Esophagus muscularis mucosa (tissue), 4 donors: ENCODE measurements at regions not wholly inside any gene's neighbourhood (a gene's known extent, or its start where the extent isn't known, plus 50 kb on each side); places are given as distances from the start of the nearest gene placed in this dataset.

ENCODE experiments used
- DNase-seq: peaks from one replicate; pipeline ENCODE4 v3.0.0-alpha.2; 2017; ENCODE audit errors: extremely low spot score
- H3K27ac ChIP-seq, 4 donors: fragments of 200-600 bp; sonication (generic); replicated peaks in 1 of 4; 1 replicate in 3 of 4; 2 replicates in 1 of 4; pipeline ENCODE4 v1.5.1; 2016 to 2019; ENCODE audit warnings: mild to moderate bottlenecking in 1 of 4
- H3K27me3 ChIP-seq, 4 donors: fragments of 200-600 bp; sonication (generic); one replicate each; pipeline versions ENCODE4 v1.5.1 to v1.6.0; 2016 to 2019
- H3K36me3 ChIP-seq, 4 donors: fragments of 200-600 bp; sonication (generic); one replicate each; pipeline ENCODE4 v1.5.1; 2016 to 2019
- H3K4me1 ChIP-seq, 4 donors: fragments of 200-600 bp; sonication (generic); one replicate each; pipeline ENCODE4 v1.5.1; 2016 to 2019
- H3K4me3 ChIP-seq, 4 donors: fragments of 200-600 bp; sonication (generic); 1 replicate in 2 of 4; 2 replicates in 2 of 4; pipeline ENCODE4 v1.5.1; 2016 to 2019; ENCODE audit warnings: mild to moderate bottlenecking in 4 of 4, moderate library complexity in 1 of 4
- H3K9me3 ChIP-seq, 4 donors: fragments of 200-600 bp; sonication (generic); 1 replicate in 3 of 4; 2 replicates in 1 of 4; pipeline ENCODE4 v1.5.1; 2016 to 2019
- CTCF ChIP-seq, 3 experiments: fragments of 200-600 bp in 2 of 3; fragments of 450-650 bp in 1 of 3; sonication (generic) in 2 of 3; IDR thresholded peaks; one replicate each; pipeline ENCODE4 v1.5.1; 2017 to 2019; ENCODE audit warnings: antibody characterized with exemption in 3 of 3, mild to moderate bottlenecking in 2 of 3, moderate library complexity in 1 of 3
- EP300 ChIP-seq: sonication (generic); formaldehyde crosslinking; IDR thresholded peaks from one replicate; pipeline ENCODE4 v1.6.1; 2017; ENCODE audit warnings: antibody characterized with exemption
- POLR2A ChIP-seq: fragments of 450-650 bp; IDR thresholded peaks from one replicate; pipeline ENCODE4 v1.6.1; 2017; ENCODE audit warnings: antibody characterized with exemption, moderate library complexity, mild to moderate bottlenecking, low read depth
- POLR2AphosphoS5 ChIP-seq, 2 donors: sonication (generic); formaldehyde crosslinking; IDR thresholded peaks; one replicate each; pipeline ENCODE4 v1.6.1; 2017; ENCODE audit warnings: antibody characterized with exemption in 2 of 2
- WGBS: methylation state at CpG from one replicate; pipeline ENCODE4 v1.1.5; 2018; 5-methylcytosine and 5-hydroxymethylcytosine counted together
- intact Hi-C: fragments of 100-400 bp; cut with DNase I; formaldehyde crosslinking; loops from one replicate; pipeline ENCODE4 v1.15.1; 2023

DNA sequence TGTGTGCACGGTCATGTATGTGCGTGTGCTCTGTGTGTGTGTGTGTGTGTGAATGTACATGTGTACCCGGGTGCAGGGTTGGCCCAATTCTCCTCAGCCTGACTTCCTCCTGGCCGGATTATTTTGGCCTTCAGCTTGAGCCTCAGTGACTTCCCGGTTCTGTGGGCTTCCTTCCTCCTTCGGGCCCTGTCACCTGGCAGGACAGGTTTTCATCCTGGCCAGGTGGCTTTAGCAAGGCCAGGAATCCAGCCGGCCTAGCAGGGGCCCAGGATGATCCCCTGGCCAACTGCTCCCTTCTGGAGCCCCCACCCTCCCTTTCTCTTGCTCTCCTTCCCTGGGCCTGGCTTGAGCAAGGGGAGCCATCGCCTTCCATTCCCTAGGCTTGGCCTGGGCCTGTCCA is 140.5 kb downstream of the INHBB start:
- 62% methylated on average over 7 of the region's 8 CpGs for WGBS
- Histone ChIP-seq H3K4me3 (no peak overlapping the region), H3K27me3 (peaks cover 0 to 16% (median 0%) of the 10 kb centered on the region in 4 donors)

GRCh38 chr2:120486946-120487345 is 141.0 kb downstream of the INHBB start:
- H3K27ac ChIP-seq, result no peak overlapping the region
- no peak for TF ChIP-seq POLR2A
- no peak for TF ChIP-seq POLR2AphosphoS5 (IDR thresholded peaks at IDR 0.05)
- TF ChIP-seq CTCF (IDR thresholded peaks at IDR 0.05), result no peak
- TF ChIP-seq EP300, result no peak
- H3K4me3 ChIP-seq, result no peak overlapping the region
- no peak for DNase-seq
- H3K9me3 ChIP-seq, result no peaks in the 10 kb centered on the region
- H3K27me3 ChIP-seq, result peaks cover 0 to 16% (median 0%) of the 10 kb centered on the region in 4 donors
- H3K36me3 ChIP-seq, result no peaks in the 10 kb centered on the region
- intact Hi-C loops, result no loop called here
- WGBS, result 67% methylated on average over 10 of the region's 11 CpGs
- no peaks in the 10 kb centered on the region for H3K4me1 ChIP-seq

More for the DNA sequence above, 140.5 kb downstream of the INHBB start:
- no peak overlapping the region for H3K27ac ChIP-seq
- no peaks in the 10 kb centered on the region for H3K36me3 ChIP-seq
- no peak for TF ChIP-seq CTCF (IDR thresholded peaks at IDR 0.05)
- TF ChIP-seq POLR2AphosphoS5 (IDR thresholded peaks at IDR 0.05), result no peak
- TF ChIP-seq POLR2A, result no peak
- TF ChIP-seq EP300, result no peak
- H3K4me1 ChIP-seq, result no peaks in the 10 kb centered on the region
- DNase-seq, result no peak
- no peaks in the 10 kb centered on the region for H3K9me3 ChIP-seq
- intact Hi-C loops, result no loop called here

DNA sequence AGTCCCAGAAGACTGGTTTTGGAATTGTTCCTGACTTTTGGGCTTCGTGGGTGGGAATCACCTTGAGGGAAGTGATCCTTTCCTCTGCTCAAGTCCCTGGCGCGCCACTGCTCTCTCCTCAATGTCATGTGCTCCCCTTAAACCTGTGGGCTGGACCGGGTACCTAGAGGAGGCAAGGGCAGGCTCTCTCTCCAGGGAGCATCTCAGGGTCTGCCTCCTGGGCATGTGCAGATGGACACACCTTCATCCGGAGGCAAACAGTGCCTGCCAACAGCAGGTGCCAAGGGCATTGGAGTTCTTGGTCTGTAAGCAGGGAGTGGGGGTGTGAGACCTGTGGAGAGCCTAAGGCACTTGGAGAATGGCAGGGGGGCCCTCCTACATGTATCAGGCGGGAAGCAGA is 142.6 kb downstream of the INHBB start:
- no peak for TF ChIP-seq POLR2AphosphoS5 (IDR thresholded peaks at IDR 0.05)
- TF ChIP-seq POLR2A, result no peak
- no peak for TF ChIP-seq EP300
- no peak for TF ChIP-seq CTCF (IDR thresholded peaks at IDR 0.05)
- Histone ChIP-seq H3K4me1 (no peaks in the 10 kb centered on the region), H3K27me3 (peaks cover 0 to 16% (median 0%) of the 10 kb centered on the region in 4 donors), H3K4me3 (no peak overlapping the region), H3K36me3 (no peaks in the 10 kb centered on the region), H3K27ac (no peak overlapping the region), H3K9me3 (no peaks in the 10 kb centered on the region)
- intact Hi-C loops, result no loop called here
- DNase-seq, result no peak
- whole genome bisulfite sequencing, result 78% methylated on average over 6 of the region's 6 CpGs

DNA sequence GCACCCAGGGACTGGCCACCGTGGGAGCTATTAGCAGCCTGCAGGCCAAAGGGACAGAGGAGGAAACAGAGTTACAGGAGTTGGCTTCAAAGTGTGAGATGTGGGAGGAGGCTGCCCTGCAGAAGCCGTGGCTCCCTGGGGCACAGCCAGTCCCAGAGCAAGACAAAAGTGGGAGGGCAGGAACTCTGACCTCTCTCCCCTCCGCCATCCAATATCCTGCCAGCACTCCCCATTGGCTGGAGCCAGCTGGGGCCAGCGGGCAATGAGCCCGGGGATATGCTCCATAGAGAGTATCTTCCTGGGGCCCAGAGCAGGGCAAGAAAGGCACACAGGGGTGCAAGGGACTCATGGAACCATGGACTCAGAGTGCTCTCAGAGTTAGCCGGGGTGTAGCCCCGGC is 143.1 kb downstream of the INHBB start:
- H3K4me1 ChIP-seq, result no peaks in the 10 kb centered on the region
- DNase-seq, result no peak
- H3K36me3 ChIP-seq, result no peaks in the 10 kb centered on the region
- 39% methylated on average over 2 of the region's 7 CpGs for WGBS
- TF ChIP-seq EP300, result no peak
- TF ChIP-seq CTCF (IDR thresholded peaks at IDR 0.05), result no peak
- no peak for TF ChIP-seq POLR2AphosphoS5 (IDR thresholded peaks at IDR 0.05)
- TF ChIP-seq POLR2A, result no peak
- H3K27ac ChIP-seq, result no peak overlapping the region
- intact Hi-C loops, result no loop called here
- no peaks in the 10 kb centered on the region for H3K9me3 ChIP-seq
- H3K4me3 ChIP-seq, result no peak overlapping the region
- peaks cover 0 to 16% (median 0%) of the 10 kb centered on the region in 4 donors for H3K27me3 ChIP-seq

DNA sequence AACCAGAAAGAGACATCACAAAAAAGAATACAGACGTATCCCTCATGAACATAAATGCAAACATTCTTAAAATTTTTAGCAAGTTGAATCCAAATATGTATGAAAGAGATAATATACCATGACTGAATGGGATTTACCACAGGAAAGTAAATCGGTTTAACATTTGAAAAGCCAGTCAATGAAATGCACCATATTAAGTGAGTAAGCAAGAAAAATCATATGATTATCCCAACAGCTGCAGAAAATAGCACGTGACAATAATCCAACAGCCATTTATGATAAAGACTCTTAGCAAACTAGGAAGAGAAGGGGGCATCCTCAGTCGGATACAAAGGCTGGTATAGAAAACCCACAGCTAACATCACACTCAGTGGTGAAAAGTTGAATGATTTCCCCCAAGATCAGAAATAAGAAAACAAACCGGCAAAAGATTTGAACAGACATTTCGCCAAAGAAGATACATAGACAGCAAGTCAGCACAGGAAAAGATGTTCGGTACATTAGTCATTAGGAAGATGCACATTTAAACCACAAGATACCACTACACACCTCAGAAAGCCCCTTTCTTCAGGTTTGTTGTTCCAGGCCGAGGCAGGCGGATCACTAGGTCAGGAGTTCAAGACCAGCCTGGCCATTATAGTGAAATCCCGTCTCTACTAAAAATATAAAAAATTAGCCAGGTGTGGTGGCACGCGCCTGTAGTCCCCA is 144.3 kb downstream of the INHBB start:
- H3K27ac ChIP-seq, result no peak overlapping the region
- no peaks in the 10 kb centered on the region for H3K36me3 ChIP-seq
- no peak for DNase-seq
- intact Hi-C loops, result no loop called here
- no peak overlapping the region for H3K4me3 ChIP-seq
- H3K9me3 ChIP-seq, result no peaks in the 10 kb centered on the region
- 93% methylated on average over 12 of the region's 12 CpGs for WGBS
- peaks cover 0 to 10% (median 0%) of the 10 kb centered on the region in 4 donors for H3K27me3 ChIP-seq
- TF ChIP-seq POLR2AphosphoS5 (IDR thresholded peaks at IDR 0.05), result no peak
- TF ChIP-seq EP300, result no peak
- H3K4me1 ChIP-seq, result no peaks in the 10 kb centered on the region
